Upper lobe of left lung (tissue), 4 donors: ENCODE measurements at regions not wholly inside any gene's neighbourhood (a gene's known extent, or its start where the extent isn't known, plus 50 kb on each side); places are given as distances from the start of the nearest gene placed in this dataset.

Experiments
- CTCF ChIP-seq, 6 experiments: fragments of 450-650 bp in 4 of 6; fragments of 200-600 bp in 2 of 6; sonication (generic) in 2 of 6; IDR thresholded peaks; one replicate each; pipeline ENCODE4 v1.5.1; 2016 to 2019; ENCODE audit warnings: antibody characterized with exemption in 6 of 6
- POLR2A ChIP-seq, 4 donors: fragments of 450-650 bp; IDR thresholded peaks; one replicate each; pipeline ENCODE4 v1.5.1; 2016 to 2017; ENCODE audit warnings: antibody characterized with exemption in 4 of 4, mild to moderate bottlenecking in 2 of 4

- TF ChIP-seq CTCF (IDR thresholded peaks at IDR 0.05): no peak
- no peak for TF ChIP-seq POLR2A (IDR thresholded peaks at IDR 0.05)
Measured at GRCh38 chr12:94872671-94872970, 130.9 kb downstream of the NDUFA12 start.
